Upper lobe of left lung (tissue), 4 donors: ENCODE measurements at regions not wholly inside any gene's neighbourhood (a gene's known extent, or its start where the extent isn't known, plus 50 kb on each side); places are given as distances from the start of the nearest gene placed in this dataset.

Experiments used
- EP300 ChIP-seq, 4 donors: sonication (generic); formaldehyde crosslinking; IDR thresholded peaks; one replicate each; pipeline ENCODE4 v1.5.1; 2017; ENCODE audit warnings: antibody characterized with exemption in 4 of 4, control low read depth in 2 of 4
- POLR2AphosphoS5 ChIP-seq, 2 donors: sonication (generic); formaldehyde crosslinking; IDR thresholded peaks; one replicate each; pipeline ENCODE4 v1.5.1; 2017; ENCODE audit warnings: antibody characterized with exemption in 2 of 2
- TF ChIP-seq, protein P1 (sequence below), 6 experiments: fragments of 450-650 bp in 4 of 6; fragments of 200-600 bp in 2 of 6; sonication (generic) in 2 of 6; IDR thresholded peaks; one replicate each; pipeline ENCODE4 v1.5.1; 2016 to 2019; ENCODE audit warnings: antibody characterized with exemption in 6 of 6

DNA sequence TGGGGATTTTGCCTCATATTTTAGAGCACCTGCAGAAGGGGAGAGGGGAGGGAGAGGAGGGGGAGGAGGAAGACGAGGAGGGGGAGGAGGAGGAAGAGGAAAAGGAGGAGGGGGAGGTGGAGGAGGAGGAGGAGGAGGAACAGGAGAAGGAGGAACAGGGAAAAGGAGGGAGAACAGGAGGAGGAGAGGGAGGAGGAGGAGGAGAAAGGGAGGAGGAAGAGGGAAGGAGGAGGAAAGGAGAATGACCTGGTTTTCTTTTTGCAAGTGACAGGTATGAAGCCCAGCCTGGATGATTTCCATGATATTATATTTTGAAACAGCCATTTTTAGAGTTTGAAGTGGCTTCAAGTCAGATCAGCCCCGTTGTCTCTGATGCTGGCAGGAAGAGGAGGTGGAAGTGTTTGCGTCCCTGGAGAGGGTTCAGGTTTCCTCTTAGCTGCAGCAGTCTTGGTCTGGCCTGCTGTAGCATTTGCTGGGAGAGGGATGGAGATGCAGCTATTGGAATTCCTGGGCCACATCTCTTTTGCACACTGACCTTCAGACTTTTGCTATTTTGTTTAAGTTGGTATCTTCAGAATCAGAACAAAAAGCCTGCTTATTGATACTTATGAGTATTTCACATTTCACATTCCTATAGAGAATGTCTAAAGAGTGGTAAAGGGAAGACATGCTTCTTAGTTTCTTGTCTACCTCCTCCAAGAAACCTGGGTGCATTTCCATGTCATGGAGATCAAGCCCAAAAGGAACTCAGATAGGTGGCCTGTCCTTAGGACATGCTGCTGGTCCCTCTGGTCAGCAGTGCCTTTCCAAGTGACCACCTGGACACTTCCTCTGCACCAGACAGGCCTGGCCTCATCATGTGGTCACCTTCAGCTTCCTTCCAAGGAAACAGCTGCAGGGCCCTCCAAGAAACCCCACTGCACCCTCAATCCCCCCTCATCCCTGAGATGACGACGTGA lies 54.3 kb upstream of the IYD start:
- TF ChIP-seq, protein P1, sequence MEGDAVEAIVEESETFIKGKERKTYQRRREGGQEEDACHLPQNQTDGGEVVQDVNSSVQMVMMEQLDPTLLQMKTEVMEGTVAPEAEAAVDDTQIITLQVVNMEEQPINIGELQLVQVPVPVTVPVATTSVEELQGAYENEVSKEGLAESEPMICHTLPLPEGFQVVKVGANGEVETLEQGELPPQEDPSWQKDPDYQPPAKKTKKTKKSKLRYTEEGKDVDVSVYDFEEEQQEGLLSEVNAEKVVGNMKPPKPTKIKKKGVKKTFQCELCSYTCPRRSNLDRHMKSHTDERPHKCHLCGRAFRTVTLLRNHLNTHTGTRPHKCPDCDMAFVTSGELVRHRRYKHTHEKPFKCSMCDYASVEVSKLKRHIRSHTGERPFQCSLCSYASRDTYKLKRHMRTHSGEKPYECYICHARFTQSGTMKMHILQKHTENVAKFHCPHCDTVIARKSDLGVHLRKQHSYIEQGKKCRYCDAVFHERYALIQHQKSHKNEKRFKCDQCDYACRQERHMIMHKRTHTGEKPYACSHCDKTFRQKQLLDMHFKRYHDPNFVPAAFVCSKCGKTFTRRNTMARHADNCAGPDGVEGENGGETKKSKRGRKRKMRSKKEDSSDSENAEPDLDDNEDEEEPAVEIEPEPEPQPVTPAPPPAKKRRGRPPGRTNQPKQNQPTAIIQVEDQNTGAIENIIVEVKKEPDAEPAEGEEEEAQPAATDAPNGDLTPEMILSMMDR (IDR thresholded peaks at IDR 0.05) = no peak
- TF ChIP-seq POLR2AphosphoS5 (IDR thresholded peaks at IDR 0.05) (no peak), EP300 (IDR thresholded peaks at IDR 0.05) (no peak)
